ENCODE measurements at regions not wholly inside any gene's neighbourhood (a gene's known extent, or its start where the extent isn't known, plus 50 kb on each side); places are given as distances from the start of the nearest gene placed in this dataset.

DNA sequence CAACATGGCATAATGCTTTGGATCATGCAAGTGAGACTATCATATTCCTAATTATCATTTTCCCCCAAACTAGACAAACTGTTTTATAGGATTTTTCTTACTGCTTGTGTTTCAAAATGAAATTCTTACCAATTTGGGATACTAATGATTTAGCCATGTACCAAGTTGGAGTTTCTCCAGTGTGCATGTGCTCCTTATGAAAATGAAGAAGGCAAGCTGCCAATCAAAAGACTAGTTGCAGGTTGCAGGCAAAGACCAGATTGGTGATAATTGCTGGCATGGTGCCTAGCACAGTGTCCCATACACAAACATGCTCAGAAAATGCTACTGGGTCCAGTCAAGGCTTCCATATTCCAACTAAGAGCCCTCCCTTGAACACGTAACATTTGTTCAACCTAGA lies 771.8 kb upstream of the FANCL start:
- no peak for DNase-seq (ENCODE audit: low read depth)

DNA sequence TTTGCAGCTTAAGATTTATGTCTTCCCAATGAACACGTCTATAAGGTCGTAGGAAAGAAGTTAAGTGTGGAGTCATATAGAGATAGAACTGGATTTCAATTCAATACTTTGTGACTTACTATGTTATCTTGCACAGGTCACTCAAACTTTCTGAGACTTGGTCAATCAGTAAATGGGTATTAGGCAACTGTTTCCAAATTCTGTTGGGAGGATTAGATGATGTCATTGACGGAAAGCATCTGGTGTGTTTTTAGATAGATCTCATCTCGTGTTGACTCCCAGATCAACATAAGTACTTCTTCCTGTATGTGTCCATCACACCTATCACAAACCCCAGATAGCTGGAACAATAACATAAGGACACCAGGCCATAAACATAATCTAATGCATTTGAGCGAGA lies 771.1 kb upstream of the FANCL start:
- no peak for DNase-seq (ENCODE audit: low read depth)

DNA sequence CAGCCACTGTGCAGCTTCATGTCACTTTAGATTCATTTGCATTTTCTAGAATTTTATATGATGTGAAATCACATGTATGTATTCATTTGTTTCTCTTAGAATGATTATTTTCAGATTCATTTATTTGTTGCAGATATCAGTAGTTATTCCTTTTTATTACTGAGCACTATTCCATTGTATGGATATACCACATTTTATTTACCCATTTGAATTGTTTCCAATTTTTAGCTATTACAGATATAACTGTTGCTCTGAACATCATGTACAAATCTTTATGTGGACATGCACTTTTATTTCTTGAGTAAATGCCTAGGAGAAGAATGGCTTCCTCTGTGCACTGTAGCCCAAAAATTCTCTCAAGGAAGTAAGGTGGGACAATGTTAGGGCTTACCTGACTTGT lies 767.8 kb upstream of the FANCL start:
- DNase-seq (ENCODE audit: low read depth), result no peak

DNA sequence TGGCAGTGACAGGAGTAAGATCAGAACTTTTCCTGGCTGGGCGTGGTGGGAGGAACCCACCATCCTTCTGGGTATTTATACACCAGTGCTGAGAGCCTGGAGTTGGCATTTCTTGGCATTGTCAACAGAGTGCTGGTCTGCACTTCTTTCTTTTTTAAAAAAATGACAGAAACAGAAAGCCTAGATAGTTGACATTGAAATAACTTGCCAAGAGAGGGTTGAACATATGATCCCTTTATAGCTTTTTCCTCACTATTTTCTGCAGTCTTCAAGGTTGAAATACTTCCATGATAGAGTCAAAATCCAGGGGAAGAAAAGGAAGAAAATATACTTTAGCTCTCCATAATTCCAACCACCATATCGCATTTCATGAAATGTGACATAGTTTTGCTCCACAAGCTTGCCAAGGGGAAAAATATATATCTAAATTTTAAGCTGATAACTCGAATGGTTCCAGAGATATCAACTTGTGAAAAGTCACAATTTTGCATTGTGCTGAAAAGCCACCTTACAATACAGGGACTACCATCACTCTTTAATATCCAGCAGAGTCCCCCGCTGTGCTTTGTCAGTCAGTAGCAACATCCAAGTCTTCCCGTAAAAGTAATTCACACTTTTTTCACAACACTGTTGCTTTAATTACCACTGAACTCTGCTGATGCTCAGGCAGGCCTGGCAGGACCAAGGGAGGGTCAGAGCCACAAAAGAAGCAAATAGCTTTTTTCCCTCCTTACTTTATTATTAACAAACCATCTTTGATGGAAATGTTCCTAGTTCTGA lies 764.9 kb upstream of the FANCL start:
- DNase-seq (ENCODE audit: low read depth), result no peak

DNA sequence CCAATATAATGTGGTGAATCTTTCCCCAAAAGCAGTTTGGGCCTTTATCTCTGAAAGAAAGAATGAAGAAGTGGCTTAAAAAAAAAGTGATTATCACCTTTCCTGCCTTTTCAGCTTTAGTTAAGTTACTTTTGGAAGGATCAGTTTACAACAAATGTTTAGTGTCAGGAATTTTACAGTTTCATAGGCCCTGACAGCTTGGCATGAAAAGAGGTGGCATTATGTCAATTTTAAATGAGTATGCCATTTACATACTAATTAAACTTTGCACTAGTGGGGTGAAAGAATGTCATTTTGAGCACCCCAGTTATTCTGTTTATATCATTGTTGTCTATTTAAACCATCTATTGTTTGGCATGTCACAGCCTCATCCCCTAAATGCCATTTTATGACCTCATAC lies 763.5 kb upstream of the FANCL start:
- no peak for DNase-seq (ENCODE audit: low read depth)

DNA sequence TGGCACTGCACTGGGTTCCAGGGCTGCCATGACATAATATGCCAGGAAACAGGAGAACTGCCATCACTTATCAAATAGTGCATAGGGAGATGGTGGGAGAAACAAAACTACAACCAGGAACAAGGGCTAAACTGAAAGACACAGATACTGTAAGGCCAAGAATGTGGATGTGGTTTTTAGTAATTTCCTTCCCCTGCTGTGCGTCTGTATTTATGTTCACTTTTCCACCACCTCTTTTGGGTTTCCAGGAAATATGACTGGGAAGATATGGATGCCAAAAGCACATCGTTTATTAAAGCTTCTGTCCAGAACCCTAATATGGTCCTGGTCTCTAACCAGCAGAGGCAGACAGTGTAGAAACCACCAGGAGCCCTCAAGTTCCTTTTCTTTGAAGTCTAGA lies 759.7 kb upstream of the FANCL start:
- no peak for DNase-seq (ENCODE audit: low read depth)

DNA sequence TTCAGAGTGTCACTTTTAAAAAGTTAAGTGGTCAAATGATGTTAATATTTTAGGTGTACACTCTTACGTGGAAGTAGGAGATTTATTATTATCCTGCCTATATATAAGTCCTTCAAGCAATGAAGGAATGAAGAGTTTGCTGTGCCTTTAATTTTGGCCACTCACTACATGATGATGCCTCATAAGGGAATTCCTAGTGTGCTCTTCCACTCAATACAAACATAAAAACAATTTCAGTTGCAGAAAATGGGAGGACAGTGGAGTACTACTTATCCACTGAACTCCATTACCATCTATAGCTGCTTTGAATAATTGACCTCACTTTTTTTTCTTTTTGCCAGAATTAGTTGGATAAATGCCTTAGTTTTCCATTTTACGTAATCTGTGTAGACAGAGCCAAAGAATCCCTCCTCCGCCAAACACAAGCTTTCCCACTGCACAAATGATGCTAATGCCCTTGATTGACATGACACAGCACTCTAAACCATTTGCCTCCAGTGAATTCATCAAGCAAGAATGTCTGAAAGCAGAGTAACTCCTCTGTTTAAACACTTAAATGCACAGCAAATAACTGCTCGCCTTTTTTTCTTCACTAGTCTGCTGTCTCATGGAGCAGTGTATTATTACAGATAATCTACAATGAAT lies 751.1 kb upstream of the FANCL start:
- no peak for DNase-seq (ENCODE audit: low read depth)

DNA sequence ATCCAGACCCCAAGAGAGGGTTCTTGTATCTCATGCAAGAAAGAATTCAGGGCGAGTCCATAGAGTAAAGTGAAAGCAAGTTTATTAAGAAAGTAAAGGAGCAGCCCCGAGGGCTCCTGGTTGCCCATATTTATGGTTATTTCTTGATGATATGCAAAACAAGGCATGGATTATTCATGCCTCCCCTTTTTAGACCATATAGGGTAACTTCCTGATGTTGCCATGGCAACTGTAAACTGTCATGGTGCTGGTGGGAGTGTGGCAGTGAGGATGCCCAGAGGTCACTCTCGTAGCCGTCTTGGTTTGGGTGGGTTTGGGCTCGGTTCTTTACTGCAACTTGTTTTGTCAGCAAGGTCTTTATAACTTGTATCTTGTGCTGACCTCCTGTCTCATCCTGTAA lies 750.2 kb upstream of the FANCL start:
- no peak for DNase-seq (ENCODE audit: low read depth)

DNA sequence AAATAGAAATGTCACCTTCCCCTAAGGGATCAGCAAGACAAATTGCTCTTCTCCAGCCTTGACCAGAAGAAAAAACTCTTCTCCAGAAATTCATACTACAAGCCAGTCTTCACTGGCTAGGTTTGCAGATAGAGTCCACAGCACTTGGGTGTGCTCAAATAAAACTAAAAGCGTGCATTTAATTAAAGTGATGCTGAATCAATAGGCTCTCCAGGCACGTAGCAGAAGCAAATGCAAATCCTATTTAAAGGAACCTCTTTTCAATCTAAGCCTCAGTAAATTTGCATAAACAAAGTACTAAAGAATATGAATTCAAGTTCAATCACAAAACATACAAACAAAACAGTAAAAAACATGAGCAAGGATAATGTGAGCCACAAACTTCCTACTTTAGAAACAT lies 744.4 kb upstream of the FANCL start:
- DNase-seq (ENCODE audit: low read depth), result no peak

DNA sequence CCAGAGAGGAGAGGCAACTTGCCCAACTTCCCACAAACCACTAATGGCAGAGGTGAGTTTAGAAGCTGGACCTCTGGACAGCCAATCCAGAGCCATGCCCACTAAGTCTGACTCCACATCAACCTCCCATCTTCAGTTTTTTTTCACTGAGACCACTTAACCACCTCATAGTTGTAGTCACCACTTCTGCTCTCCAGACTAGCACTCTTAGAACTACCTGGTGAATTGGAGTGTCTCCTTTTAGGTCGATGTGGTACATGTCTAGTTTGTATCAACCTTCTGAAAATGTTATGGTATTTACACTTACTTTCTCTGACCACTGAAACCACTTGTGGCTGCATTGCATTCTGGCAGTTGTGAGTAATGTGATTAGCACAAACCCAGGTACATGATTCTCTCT lies 743.6 kb upstream of the FANCL start:
- no peak for DNase-seq (ENCODE audit: low read depth)

DNA sequence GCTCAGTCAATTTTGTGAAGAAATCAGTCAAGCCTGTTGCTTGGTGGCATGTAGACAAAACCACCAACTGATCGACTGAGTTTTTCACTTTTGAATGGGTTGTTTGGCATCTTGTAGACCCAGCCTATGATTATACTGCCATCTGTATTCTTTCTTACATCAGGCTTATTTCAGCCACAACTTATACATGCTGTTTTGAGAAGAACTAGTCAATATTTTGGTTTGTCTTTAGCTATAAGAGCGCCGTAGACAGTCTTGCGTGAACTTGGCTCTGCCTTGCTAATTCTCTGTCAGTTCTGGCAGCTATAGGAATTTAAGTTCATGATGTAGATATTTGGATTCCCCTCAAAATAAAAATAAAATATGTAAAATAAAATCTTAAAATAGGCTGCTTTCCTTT lies 742.0 kb upstream of the FANCL start:
- no peak for DNase-seq (ENCODE audit: low read depth)

DNA sequence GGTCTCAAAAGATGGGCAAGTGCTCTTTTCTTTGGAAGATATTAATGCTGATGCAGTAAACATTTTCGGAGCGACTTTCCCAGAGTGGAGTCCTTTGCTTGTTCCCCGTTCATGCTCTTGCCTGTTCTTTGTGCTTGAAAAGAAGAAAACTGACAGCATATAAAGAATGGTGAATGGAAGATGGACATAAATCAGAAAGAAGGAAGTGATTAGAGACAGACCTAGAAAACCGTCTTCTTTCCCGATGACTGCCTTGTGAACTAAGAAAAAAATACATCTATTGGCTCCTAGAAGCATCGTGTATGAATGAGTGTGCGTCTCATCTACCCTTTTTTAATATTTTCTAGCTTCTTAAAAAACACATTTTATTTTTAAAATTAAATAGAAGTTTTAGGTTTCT lies 740.1 kb upstream of the FANCL start:
- no peak for DNase-seq (ENCODE audit: low read depth)

DNA sequence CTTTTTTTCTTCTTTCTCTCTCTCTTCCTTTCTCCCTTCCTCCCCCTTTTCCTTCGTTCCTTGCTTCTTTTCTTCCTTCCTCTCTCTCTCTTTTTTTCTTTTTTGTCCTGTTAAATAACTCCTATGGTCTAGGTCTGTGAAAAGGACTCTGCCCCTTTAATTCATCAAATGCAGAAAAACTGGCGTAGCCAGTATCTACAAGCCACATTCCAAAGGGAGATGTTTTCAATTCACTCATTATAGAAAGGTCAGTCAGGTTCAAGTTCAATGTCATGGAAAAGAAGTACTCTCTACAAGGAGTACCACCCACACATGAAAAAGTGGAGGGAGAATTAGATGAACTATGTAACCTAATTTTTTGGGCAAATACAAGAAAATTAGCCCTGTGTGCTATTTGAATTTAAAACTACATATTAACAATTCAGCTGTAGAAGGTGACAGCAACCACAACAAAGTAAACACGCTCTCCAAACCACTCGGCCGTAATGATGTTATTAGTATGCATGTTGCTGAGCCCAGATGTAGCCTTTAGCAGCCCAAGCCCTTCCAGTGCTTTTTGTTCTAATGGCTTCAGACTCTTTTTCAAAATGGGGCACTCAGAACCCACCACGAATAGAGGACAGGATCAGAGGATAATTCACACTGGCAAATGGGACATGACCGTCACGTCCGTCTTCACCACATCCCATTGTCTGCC lies 735.4 kb upstream of the FANCL start:
- DNase-seq (ENCODE audit: low read depth), result no peak

DNA sequence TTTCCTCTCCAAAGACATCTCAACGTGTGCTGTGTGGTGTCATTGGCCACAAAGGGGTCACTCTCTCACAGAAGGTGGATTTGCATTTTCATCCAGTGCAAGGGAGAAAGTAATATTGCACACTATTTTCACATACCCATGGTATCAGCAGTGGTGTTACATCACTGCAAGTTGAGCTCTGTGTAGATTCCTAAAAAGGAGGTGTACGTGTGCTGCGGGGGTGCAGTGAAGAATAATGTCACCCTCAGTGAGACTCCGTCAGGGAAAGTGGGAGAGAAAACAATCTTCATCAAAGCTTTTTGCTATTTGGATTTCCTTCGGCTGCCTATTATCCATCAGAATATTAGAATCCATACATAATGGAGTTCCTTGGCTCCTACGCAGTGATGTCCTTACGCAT lies 733.8 kb upstream of the FANCL start:
- DNase-seq (ENCODE audit: low read depth), result no peak

DNA sequence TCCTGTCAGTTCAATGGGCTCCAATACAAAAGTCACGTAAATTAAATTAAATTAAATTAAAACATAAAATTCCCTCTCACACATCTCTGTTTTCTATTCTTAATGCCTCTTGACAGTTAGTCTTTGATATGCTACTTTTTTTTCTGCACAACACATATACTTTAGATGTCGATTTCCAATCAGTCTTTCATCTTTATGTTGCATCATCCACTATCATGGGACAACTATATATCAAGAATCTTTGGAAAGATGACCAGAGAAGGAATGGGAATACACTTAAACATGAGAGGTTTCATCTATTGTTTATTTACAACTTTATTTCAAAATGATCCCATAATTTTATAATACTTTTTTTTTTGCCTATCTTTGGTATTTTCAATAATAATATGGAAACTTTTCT lies 733.3 kb upstream of the FANCL start:
- no peak for DNase-seq (ENCODE audit: low read depth)

DNA sequence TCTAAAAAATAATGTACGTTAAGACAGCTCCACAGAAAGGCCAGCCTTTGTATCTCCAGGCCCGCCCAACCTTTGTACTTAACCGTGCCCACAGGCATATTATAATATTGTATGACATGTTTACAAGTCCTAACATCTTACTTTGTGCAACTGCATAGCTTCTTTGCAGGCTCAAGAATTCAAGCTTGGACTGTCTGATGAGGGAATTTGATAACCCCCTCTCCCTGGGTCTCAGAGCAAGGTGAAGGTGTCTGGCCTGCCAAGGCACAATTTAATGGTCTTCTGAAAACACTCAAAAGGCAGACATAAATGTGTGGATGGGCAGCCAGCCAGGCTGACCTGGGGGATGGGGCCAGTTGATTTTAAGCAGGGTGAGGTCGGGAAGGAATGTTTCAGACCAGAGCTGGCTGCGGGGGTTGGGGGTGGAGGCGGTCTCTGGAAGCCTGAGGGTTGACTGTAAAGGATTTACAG lies 732.7 kb upstream of the FANCL start:
- no peak for DNase-seq (ENCODE audit: low read depth)

DNA sequence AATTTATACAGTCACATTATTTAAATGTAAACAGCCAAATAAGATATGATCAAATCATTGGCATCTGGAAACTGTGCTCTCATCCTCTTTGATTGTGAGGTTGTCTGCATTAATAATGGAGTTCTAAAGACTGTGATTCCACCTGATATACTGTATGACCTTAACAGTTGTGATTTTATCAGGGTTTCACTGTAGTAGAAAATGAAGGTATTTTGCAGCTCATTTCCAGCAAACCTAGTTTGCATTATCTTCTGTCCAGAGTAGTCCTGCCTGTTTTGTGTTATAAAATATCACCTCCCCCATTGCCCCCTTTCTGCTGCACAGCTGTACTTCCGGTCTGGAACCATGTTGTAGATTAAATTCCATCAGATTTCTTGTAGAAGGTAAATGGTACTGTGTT lies 731.6 kb upstream of the FANCL start:
- no peak for DNase-seq (ENCODE audit: low read depth)

DNA sequence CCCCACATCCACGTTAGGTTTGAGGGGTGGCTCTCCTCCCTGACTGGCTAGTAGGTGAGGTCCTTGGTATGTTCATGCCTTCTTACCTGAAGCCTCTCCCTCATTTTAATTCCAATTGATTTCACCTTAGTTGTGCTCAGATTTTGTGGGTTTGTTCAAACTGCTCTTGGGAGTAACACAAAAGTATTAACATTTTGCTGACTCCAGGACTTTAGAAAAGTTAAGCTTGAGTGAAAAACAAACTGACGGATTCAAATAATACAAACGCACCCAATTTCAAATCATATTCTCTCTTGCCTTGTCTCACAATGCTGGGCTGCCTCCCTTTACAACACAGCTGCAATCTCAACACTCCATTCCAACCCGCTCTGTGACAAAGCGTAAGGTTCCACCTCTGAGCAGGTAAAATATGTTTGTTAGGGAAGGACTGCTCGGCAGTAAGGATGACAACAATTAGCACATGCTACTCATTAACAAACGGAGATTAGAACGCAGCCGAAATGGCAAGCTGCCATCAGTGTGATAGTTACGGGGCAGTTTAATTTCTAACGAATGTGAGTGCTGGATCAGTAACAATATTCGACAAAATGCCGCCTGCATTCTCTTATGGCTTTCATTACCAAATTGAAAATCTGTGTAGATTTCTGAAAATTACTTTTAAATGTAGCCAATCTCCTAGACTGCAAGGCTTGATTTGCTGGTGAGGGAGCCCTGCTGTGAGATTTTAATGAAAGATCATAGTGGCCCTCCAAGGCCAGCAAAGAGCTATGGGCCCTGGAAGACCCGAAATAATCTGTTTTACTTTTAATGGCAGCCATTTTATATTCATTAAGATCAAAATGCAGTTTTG lies 730.6 kb upstream of the FANCL start:
- DNase-seq (ENCODE audit: low read depth), result no peak

DNA sequence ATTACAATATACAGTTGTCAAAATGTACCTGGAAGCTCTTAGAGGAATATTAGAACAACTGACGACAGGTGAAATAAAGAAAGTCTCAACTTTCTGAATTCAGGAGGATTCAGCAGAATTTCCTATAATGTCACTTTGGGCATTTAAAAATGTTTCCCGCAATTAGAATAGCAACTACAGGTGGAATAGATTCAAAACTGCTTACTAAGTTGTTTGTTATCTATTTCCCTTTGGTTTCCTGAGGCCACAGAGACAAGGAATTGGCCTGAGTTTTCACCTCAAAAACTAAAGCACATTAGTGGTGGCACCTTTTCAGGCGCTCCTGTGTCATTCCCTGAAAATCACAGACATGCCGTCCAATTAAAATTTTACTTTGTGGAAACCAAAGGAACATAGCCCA lies 729.2 kb upstream of the FANCL start:
- no peak for DNase-seq (ENCODE audit: low read depth)

DNA sequence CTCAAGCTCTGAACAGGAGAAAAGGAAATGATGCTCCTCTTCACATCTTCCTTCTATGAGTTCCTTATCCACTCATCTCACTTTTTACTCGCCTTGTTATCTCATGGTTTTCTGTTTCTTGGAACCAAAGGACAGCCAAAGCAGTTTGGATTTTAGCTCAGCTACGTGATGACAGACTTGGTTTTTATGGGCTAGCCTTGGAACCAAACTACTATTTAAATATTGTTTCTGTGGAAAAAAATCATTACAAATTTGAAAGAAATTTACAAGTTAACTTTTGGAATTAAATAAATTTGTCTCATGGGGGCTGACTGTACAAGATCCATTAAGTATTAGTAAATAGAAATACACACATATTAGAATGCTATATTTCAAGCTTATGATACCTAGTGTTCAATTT lies 727.8 kb upstream of the FANCL start:
- no peak for DNase-seq (ENCODE audit: low read depth)

DNA sequence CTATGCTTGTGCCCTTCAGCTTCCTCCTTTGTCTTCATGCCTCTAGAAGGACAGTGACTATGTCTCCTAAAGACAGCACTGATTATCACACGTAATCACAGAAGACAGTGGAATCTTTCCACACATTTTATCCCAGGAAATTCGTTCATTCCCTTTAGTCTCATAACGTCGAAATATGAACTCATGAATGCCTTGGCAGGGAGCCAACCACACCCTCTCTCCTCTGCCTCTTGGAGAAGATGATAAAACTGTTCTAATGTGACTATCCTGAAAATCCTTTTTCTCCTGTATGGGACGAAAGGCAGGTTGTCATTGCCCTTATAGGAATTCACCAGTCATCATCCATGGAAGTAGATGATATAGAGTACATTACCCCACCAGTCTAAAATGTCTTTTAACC lies 726.6 kb upstream of the FANCL start:
- DNase-seq (ENCODE audit: low read depth), result no peak

DNA sequence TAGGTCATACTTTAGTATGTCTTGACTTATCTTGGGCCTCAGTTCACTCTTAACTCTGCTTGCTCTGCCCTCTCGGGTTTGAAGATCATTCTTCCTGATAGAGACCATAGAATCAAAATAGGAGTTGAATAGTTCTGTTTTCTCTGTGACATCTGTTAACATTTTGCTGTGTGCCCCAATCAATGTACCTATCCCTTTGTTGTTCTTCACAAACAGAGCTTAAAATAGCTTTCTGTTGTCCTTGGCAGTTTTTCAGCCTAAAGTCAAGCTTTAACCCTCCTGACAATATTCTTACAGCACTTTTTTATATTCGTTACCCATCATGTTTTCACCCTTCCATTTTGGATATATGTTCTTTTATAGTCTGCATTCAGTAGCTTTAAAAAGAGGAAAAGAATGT lies 724.5 kb upstream of the FANCL start:
- DNase-seq (ENCODE audit: low read depth), result no peak

All from stimulated activated CD8-positive, alpha-beta memory T cell treated with anti-CD3 and anti-CD28 coated beads, Interleukin-4, amount 100 ng/mL, for 24 hours (primary cell).